Coronary artery (tissue), 2 donors: ENCODE measurements at regions not wholly inside any gene's neighbourhood (a gene's known extent, or its start where the extent isn't known, plus 50 kb on each side); places are given as distances from the start of the nearest gene placed in this dataset.

Source experiments
- DNase-seq: peaks from one replicate; pipeline ENCODE4 v3.0.0-alpha.2; 2017; ENCODE audit warnings: low spot score
- H3K27ac ChIP-seq, 2 donors: fragments of 200-600 bp; sonication (generic); one replicate each; pipeline ENCODE4 v1.5.1; 2016 to 2019
- H3K4me3 ChIP-seq: fragments of 200-600 bp; sonication (generic); 2 replicates; pipeline ENCODE4 v1.5.1; 2016; ENCODE audit warnings: mild to moderate bottlenecking, moderate library complexity
- TF ChIP-seq, protein P1 (sequence below): fragments of 200-600 bp; sonication (generic); IDR thresholded peaks from one replicate; pipeline ENCODE4 v1.5.1; 2019; ENCODE audit warnings: antibody characterized with exemption

GRCh38 chr2:103526757-103527156 lies 764.9 kb downstream of the TMEM182 start:
- no peak for DNase-seq
- H3K27ac ChIP-seq = no peak overlapping the region
- TF ChIP-seq, protein P1, sequence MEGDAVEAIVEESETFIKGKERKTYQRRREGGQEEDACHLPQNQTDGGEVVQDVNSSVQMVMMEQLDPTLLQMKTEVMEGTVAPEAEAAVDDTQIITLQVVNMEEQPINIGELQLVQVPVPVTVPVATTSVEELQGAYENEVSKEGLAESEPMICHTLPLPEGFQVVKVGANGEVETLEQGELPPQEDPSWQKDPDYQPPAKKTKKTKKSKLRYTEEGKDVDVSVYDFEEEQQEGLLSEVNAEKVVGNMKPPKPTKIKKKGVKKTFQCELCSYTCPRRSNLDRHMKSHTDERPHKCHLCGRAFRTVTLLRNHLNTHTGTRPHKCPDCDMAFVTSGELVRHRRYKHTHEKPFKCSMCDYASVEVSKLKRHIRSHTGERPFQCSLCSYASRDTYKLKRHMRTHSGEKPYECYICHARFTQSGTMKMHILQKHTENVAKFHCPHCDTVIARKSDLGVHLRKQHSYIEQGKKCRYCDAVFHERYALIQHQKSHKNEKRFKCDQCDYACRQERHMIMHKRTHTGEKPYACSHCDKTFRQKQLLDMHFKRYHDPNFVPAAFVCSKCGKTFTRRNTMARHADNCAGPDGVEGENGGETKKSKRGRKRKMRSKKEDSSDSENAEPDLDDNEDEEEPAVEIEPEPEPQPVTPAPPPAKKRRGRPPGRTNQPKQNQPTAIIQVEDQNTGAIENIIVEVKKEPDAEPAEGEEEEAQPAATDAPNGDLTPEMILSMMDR = no peak
- H3K4me3 ChIP-seq = no peak overlapping the region

- TF ChIP-seq, protein P1 = no peak
- no peak for DNase-seq
Observed at GRCh38 chr2:103527278-103527677, 765.4 kb downstream of the TMEM182 start.

GRCh38 chr2:103529798-103530502 lies 768.1 kb downstream of the TMEM182 start:
- TF ChIP-seq, protein P1 = no peak
- DNase-seq = no peak
- H3K27ac ChIP-seq = no peak overlapping the region
- no peak overlapping the region for H3K4me3 ChIP-seq

More at GRCh38 chr2:103527278-103527677, 765.4 kb downstream of the TMEM182 start:
- no peak overlapping the region for H3K4me3 ChIP-seq
- no peak overlapping the region for H3K27ac ChIP-seq

- no peak overlapping the region for H3K4me3 ChIP-seq
- no peak overlapping the region for H3K27ac ChIP-seq
- TF ChIP-seq, protein P1 = no peak
- no peak for DNase-seq
Observed at GRCh38 chr2:103552775-103553174, 790.9 kb downstream of the TMEM182 start.

- Histone ChIP-seq H3K27ac (no peak overlapping the region), H3K4me3 (no peak overlapping the region)
- no peak for DNase-seq
- TF ChIP-seq, protein P1 = no peak
Observed at GRCh38 chr2:103594823-103595222, 833.0 kb downstream of the TMEM182 start.

DNA sequence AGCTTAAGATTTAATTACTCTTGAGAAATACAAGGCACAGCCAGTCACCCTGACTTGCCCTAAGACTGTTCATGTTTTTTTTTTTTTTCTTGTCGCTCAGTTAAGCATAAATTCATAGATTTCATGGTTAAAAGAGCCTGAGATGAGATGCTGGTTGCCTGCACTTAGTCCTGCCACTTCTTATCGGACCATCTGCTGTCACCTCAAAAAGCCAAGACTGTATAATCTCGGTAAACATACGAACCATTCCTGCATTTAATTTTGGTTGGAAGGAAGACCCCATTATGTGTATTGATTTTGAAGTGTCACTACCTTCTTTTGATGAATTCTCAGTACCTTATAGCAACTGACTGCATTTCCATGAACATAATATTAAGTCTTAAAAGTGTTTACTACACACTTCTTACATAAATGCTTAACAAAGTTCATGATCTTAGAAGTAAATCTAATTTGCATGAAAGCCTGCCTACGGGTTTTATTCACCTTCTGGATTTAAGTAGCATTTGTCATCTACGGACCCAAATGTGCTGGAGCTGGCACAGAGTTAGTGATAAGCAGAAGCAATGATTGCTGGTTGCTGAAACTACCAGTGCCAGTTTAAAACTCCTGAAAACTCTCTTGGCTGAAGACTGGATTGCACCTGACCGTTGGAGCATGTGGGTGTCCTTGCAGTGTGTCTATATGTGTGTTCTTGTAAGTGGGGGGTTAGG lies 843.4 kb downstream of the TMEM182 start:
- DNase-seq = no peak
- Histone ChIP-seq H3K27ac (no peak overlapping the region), H3K4me3 (no peak overlapping the region)
- TF ChIP-seq, protein P1 = no peak
